B cell (primary cell): ENCODE measurements at regions not wholly inside any gene's neighbourhood (a gene's known extent, or its start where the extent isn't known, plus 50 kb on each side); places are given as distances from the start of the nearest gene placed in this dataset.
A peak's percentile ranks its signal among the peaks of the same experiment; 100 is the strongest.

Source experiments
- ATAC-seq: fragments of 200-7000 bp; cut with Tn5 transposase; one replicate; pipeline ENCODE4 v1.10.0; 2021; ENCODE audit warnings: low read depth, mild to moderate bottlenecking, moderate number of reproducible peaks, moderate library complexity
- CTCF ChIA-PET: fragments of 350-600 bp; sonication (Branson Sonifier 250); formaldehyde crosslinking; loops from one replicate; lab custom pipeline; 2021; ENCODE audit warnings: antibody characterized with exemption, inconsistent platforms; lab: Charles Lee
- POLR2A ChIA-PET: fragments of 350-600 bp; sonication (Branson Sonifier 250); formaldehyde crosslinking; loops from one replicate; lab custom pipeline; 2021; ENCODE audit warnings: antibody characterized with exemption; lab: Charles Lee
- DNase-seq: peaks from one replicate; pipeline ENCODE4 v3.0.0; 2013
- H2AFZ ChIP-seq: 2 replicates; pipeline ENCODE4 v1.6.1; 2012; ENCODE audit warnings: mild to moderate bottlenecking, low read depth, low read length; ENCODE audit not compliant: insufficient read depth, poor library complexity, severe bottlenecking
- H3K27ac ChIP-seq, 2 donors: 1 replicate in 1 of 2; 2 replicates in 1 of 2; pipeline ENCODE4 v1.5.1; 2012 to 2013; ENCODE audit warnings: low read length in 2 of 2, mild to moderate bottlenecking in 2 of 2, moderate library complexity in 1 of 2
- H3K27me3 ChIP-seq, 4 experiments: fragments of 200-600 bp in 1 of 4; sonication (generic) in 1 of 4; replicated peaks in 1 of 4; 1 replicate in 2 of 4; 2 replicates in 2 of 4; pipeline versions ENCODE4 v1.6.1 to v1.7.0; 2013 to 2016; ENCODE audit warnings: low read length in 3 of 4, mild to moderate bottlenecking in 2 of 4, mixed read lengths in 1 of 4, moderate library complexity in 1 of 4; ENCODE audit not compliant: insufficient read depth in 4 of 4, control insufficient read depth in 3 of 4; ENCODE audit errors: control extremely low read depth in 1 of 4
- H3K36me3 ChIP-seq, 2 experiments: replicated peaks in 1 of 2; 1 replicate in 1 of 2; 2 replicates in 1 of 2; pipeline versions ENCODE4 v1.6.1 to v1.7.1; 2013; ENCODE audit warnings: low read length in 1 of 2; ENCODE audit not compliant: insufficient read depth in 2 of 2, control insufficient read depth in 1 of 2; ENCODE audit errors: control extremely low read depth in 1 of 2, extremely low read depth in 1 of 2
- H3K4me1 ChIP-seq, 2 donors: fragments of 200-600 bp in 1 of 2; sonication (generic) in 1 of 2; 1 replicate in 1 of 2; 2 replicates in 1 of 2; pipeline versions ENCODE4 v1.5.1 to v1.6.1; 2013 to 2017; ENCODE audit warnings: low read length in 2 of 2; ENCODE audit not compliant: control insufficient read depth in 2 of 2, insufficient read depth in 2 of 2
- H3K4me2 ChIP-seq: replicated peaks from 2 replicates; pipeline ENCODE3; 2012; ENCODE audit warnings: mild to moderate bottlenecking, low read depth, low read length; ENCODE audit not compliant: poor library complexity, severe bottlenecking
- H3K4me3 ChIP-seq, 5 experiments: fragments of 200-600 bp in 1 of 5; sonication (generic) in 1 of 5; 1 replicate in 3 of 5; 2 replicates in 2 of 5; pipeline versions ENCODE4 v1.5.1 to v1.7.0; 2011 to 2016; ENCODE audit warnings: low read length in 4 of 5, mild to moderate bottlenecking in 4 of 5, low read depth in 2 of 5, control low read depth in 1 of 5, moderate library complexity in 1 of 5; ENCODE audit not compliant: insufficient read depth in 1 of 5; ENCODE audit errors: control extremely low read depth in 1 of 5, extremely low read depth in 1 of 5
- H3K79me2 ChIP-seq: fragments of 200-600 bp; sonication (generic); one replicate; pipeline ENCODE4 v1.6.0; 2016; ENCODE audit warnings: low read length; ENCODE audit not compliant: control insufficient read depth, insufficient read depth
- H3K9ac ChIP-seq: fragments of 200-600 bp; sonication (generic); 2 replicates; pipeline ENCODE4 v1.6.1; 2017; ENCODE audit warnings: mild to moderate bottlenecking, low read length, moderate library complexity
- H3K9me3 ChIP-seq, 3 donors: one replicate each; pipeline versions ENCODE4 v1.6.1 to v1.7.1; 2013; ENCODE audit warnings: low read length in 2 of 3; ENCODE audit not compliant: control insufficient read depth in 2 of 3, insufficient read depth in 1 of 3; ENCODE audit errors: control extremely low read depth in 1 of 3
- H4K20me1 ChIP-seq: 2 replicates; pipeline ENCODE4 v1.6.0; 2012; ENCODE audit warnings: mild to moderate bottlenecking, low read length; ENCODE audit not compliant: insufficient read depth, control insufficient read depth, poor library complexity, severe bottlenecking
- H3K27ac Mint-ChIP-seq: one replicate; pipeline ENCODE4 v1.8.0; 2021; ENCODE audit warnings: mixed read lengths
- H3K27me3 Mint-ChIP-seq: one replicate; pipeline ENCODE4 v1.8.0; 2021; ENCODE audit warnings: mixed read lengths
- H3K4me1 Mint-ChIP-seq: one replicate; pipeline ENCODE4 v1.8.0; 2021; ENCODE audit warnings: mixed read lengths
- H3K4me3 Mint-ChIP-seq: one replicate; pipeline ENCODE4 v1.8.0; 2021; ENCODE audit warnings: mixed read lengths
- H3K9me3 Mint-ChIP-seq: one replicate; pipeline ENCODE4 v1.8.0; 2022; ENCODE audit warnings: mixed read lengths; ENCODE audit not compliant: insufficient read depth
- EZH2 ChIP-seq: IDR thresholded peaks from 2 replicates; pipeline ENCODE4 v1.6.1; 2012; ENCODE audit warnings: borderline replicate concordance, low read depth, mild to moderate bottlenecking, moderate library complexity, low read length; ENCODE audit not compliant: insufficient read depth, poor library complexity, severe bottlenecking
- WGBS: methylation state at CpG from one replicate; pipeline ENCODE4 v1.1.5; 2013; ENCODE audit warnings: missing lambda C conversion rate; ENCODE audit not compliant: insufficient coverage; 5-methylcytosine and 5-hydroxymethylcytosine counted together
- intact Hi-C: fragments of 100-400 bp; cut with micrococcal nuclease; formaldehyde crosslinking; loops from one replicate; pipeline ENCODE4 v1.10.0; 2022
- TF ChIP-seq, protein P1 (sequence below): fragments of 200-600 bp; IDR thresholded peaks from one replicate; pipeline ENCODE4 v1.8.0; 2022; ENCODE audit warnings: antibody characterized with exemption, mild to moderate bottlenecking

GRCh38 chr4:175998782-175999181 is 66.9 kb upstream of the WDR17 start:
- Histone ChIP-seq H3K27me3 (peaks cover 0 to 6% (median 0%) of the 10 kb centered on the region in 4 experiments), H4K20me1 (no peaks in the 10 kb centered on the region), H3K27ac (no peak overlapping the region), H3K9ac (no peak overlapping the region), H3K4me2 (no peak overlapping the region), H3K4me1 (peaks cover 13 to 18% of the 10 kb centered on the region in 2 donors), H3K36me3 (no peaks in the 10 kb centered on the region), H2AFZ (no peak overlapping the region), H3K4me3 (no peak overlapping the region), H3K9me3 (no peaks in the 10 kb centered on the region), H3K79me2 (no peaks in the 10 kb centered on the region)
- TF ChIP-seq EZH2: no peak
- CTCF ChIA-PET: no interaction called here
- Mint-ChIP-seq H3K4me3 (no peak overlapping the region), H3K4me1 (peaks cover 22% of the 10 kb centered on the region), H3K27me3 (peaks cover 34% of the 10 kb centered on the region), H3K27ac (no peak overlapping the region), H3K9me3 (no peaks in the 10 kb centered on the region)
- intact Hi-C loops: no loop called here
- POLR2A ChIA-PET: no interaction called here
- DNase-seq: peak; percentile 13
- no peak for ATAC-seq

GRCh38 chr4:175999944-176000343 is 65.7 kb upstream of the WDR17 start:
- Histone ChIP-seq H3K27me3 (peaks cover 0 to 6% (median 0%) of the 10 kb centered on the region in 4 experiments), H3K4me1 (peaks cover 13 to 18% of the 10 kb centered on the region in 2 donors), H4K20me1 (no peaks in the 10 kb centered on the region), H3K9ac (no peak overlapping the region), H3K9me3 (no peaks in the 10 kb centered on the region), H2AFZ (no peak overlapping the region), H3K4me3 (no peak overlapping the region), H3K4me2 (no peak overlapping the region), H3K79me2 (no peaks in the 10 kb centered on the region), H3K27ac (no peak overlapping the region), H3K36me3 (no peaks in the 10 kb centered on the region)
- intact Hi-C loops: loop anchor here (5.0 kb wide), 1 partner anchor 67 kb away; the partner anchor contains the start of gene WDR17
- ChIA-PET CTCF (no interaction called here), POLR2A (no interaction called here)
- Mint-ChIP-seq H3K9me3 (no peaks in the 10 kb centered on the region), H3K4me1 (peaks cover 22% of the 10 kb centered on the region), H3K27me3 (peaks cover 35% of the 10 kb centered on the region), H3K27ac (no peak overlapping the region), H3K4me3 (peak overlapping the region; percentile 19)
- TF ChIP-seq, protein P1, sequence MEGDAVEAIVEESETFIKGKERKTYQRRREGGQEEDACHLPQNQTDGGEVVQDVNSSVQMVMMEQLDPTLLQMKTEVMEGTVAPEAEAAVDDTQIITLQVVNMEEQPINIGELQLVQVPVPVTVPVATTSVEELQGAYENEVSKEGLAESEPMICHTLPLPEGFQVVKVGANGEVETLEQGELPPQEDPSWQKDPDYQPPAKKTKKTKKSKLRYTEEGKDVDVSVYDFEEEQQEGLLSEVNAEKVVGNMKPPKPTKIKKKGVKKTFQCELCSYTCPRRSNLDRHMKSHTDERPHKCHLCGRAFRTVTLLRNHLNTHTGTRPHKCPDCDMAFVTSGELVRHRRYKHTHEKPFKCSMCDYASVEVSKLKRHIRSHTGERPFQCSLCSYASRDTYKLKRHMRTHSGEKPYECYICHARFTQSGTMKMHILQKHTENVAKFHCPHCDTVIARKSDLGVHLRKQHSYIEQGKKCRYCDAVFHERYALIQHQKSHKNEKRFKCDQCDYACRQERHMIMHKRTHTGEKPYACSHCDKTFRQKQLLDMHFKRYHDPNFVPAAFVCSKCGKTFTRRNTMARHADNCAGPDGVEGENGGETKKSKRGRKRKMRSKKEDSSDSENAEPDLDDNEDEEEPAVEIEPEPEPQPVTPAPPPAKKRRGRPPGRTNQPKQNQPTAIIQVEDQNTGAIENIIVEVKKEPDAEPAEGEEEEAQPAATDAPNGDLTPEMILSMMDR: no peak
- TF ChIP-seq EZH2: no peak
- WGBS: no CpG with 5 or more reads among the region's 2 CpGs
- no peak for ATAC-seq
- no peak for DNase-seq
